Skeletal muscle tissue (tissue), 3 donors: ENCODE measurements at regions not wholly inside any gene's neighbourhood (a gene's known extent, or its start where the extent isn't known, plus 50 kb on each side); places are given as distances from the start of the nearest gene placed in this dataset.

ENCODE experiments used
- H3K27ac ChIP-seq: one replicate; pipeline ENCODE4 v1.7.0; 2013; ENCODE audit warnings: mild to moderate bottlenecking, low read depth, low read length, inconsistent platforms
- H3K27me3 ChIP-seq, 3 donors: one replicate each; pipeline ENCODE4 v1.7.0; 2013; ENCODE audit warnings: low read length in 3 of 3; ENCODE audit not compliant: control insufficient read depth in 3 of 3, insufficient read depth in 3 of 3
- H3K36me3 ChIP-seq, 3 donors: one replicate each; pipeline ENCODE4 v1.7.0; 2013; ENCODE audit warnings: low read length in 3 of 3; ENCODE audit not compliant: control insufficient read depth in 3 of 3, insufficient read depth in 3 of 3
- H3K4me1 ChIP-seq, 3 donors: one replicate each; pipeline ENCODE4 v1.7.0; 2013; ENCODE audit warnings: low read length in 3 of 3, mild to moderate bottlenecking in 3 of 3; ENCODE audit not compliant: control insufficient read depth in 3 of 3, insufficient read depth in 3 of 3
- H3K4me3 ChIP-seq, 3 donors: one replicate each; pipeline ENCODE4 v1.7.0; 2013; ENCODE audit warnings: low read length in 3 of 3
- H3K9ac ChIP-seq, 3 donors: one replicate each; pipeline ENCODE4 v1.7.0; 2013; ENCODE audit warnings: low read length in 3 of 3, mild to moderate bottlenecking in 3 of 3, moderate library complexity in 2 of 3, low read depth in 1 of 3
- H3K9me3 ChIP-seq, 3 donors: one replicate each; pipeline ENCODE4 v1.7.0; 2013; ENCODE audit warnings: low read length in 3 of 3; ENCODE audit not compliant: control insufficient read depth in 3 of 3
- donor health status: Osteomylitis.

GRCh38 chr16:35636480-35637230 is 2177.2 kb downstream of the TP53TG3F start:
- Histone ChIP-seq H3K4me1 (no peaks in the 10 kb centered on the region), H3K9me3 (no peaks in the 10 kb centered on the region), H3K36me3 (no peaks in the 10 kb centered on the region), H3K27ac (no peak overlapping the region), H3K27me3 (no peaks in the 10 kb centered on the region), H3K9ac (no peak overlapping the region), H3K4me3 (no peak overlapping the region)

GRCh38 chr16:35637683-35638082 is 2178.3 kb downstream of the TP53TG3F start:
- no peaks in the 10 kb centered on the region for H3K4me1 ChIP-seq
- no peaks in the 10 kb centered on the region for H3K36me3 ChIP-seq
- no peak overlapping the region for H3K9ac ChIP-seq
- no peaks in the 10 kb centered on the region for H3K9me3 ChIP-seq
- H3K4me3 ChIP-seq, result no peak overlapping the region
- H3K27me3 ChIP-seq, result no peaks in the 10 kb centered on the region
- H3K27ac ChIP-seq, result no peak overlapping the region

GRCh38 chr16:35639233-35640205 is 2180.1 kb downstream of the TP53TG3F start:
- Histone ChIP-seq H3K27me3 (no peaks in the 10 kb centered on the region), H3K9ac (no peak overlapping the region), H3K36me3 (no peaks in the 10 kb centered on the region), H3K9me3 (no peaks in the 10 kb centered on the region), H3K27ac (no peak overlapping the region), H3K4me1 (no peaks in the 10 kb centered on the region), H3K4me3 (no peak overlapping the region)

GRCh38 chr16:35642322-35642835 is 2183.0 kb downstream of the TP53TG3F start:
- no peaks in the 10 kb centered on the region for H3K4me1 ChIP-seq
- no peaks in the 10 kb centered on the region for H3K36me3 ChIP-seq
- no peak overlapping the region for H3K9ac ChIP-seq
- H3K9me3 ChIP-seq, result no peaks in the 10 kb centered on the region
- no peak overlapping the region for H3K27ac ChIP-seq
- H3K4me3 ChIP-seq, result no peak overlapping the region
- no peaks in the 10 kb centered on the region for H3K27me3 ChIP-seq

- Histone ChIP-seq H3K36me3 (no peaks in the 10 kb centered on the region), H3K27ac (no peak overlapping the region), H3K9me3 (no peaks in the 10 kb centered on the region), H3K27me3 (no peaks in the 10 kb centered on the region), H3K4me3 (no peak overlapping the region), H3K4me1 (no peaks in the 10 kb centered on the region), H3K9ac (no peak overlapping the region)
These were observed 2192.4 kb downstream of the TP53TG3F start for GRCh38 chr16:35651841-35652240.

- Histone ChIP-seq H3K9ac (no peak overlapping the region), H3K9me3 (peaks cover 0 to 5% (median 0%) of the 10 kb centered on the region in 3 donors)
These were observed 2204.8 kb downstream of the TP53TG3F start for GRCh38 chr16:35664091-35664693.

GRCh38 chr16:35685085-35685484 is 2225.7 kb downstream of the TP53TG3F start:
- Histone ChIP-seq H3K4me3 (no peak overlapping the region), H3K9ac (no peak overlapping the region), H3K27ac (no peak overlapping the region), H3K36me3 (no peaks in the 10 kb centered on the region), H3K9me3 (no peaks in the 10 kb centered on the region), H3K27me3 (no peaks in the 10 kb centered on the region), H3K4me1 (no peaks in the 10 kb centered on the region)

More at GRCh38 chr16:35664091-35664693, 2204.8 kb downstream of the TP53TG3F start:
- Histone ChIP-seq H3K4me1 (no peaks in the 10 kb centered on the region), H3K36me3 (no peaks in the 10 kb centered on the region), H3K4me3 (peak overlapping the region in 1 of 3 donors; percentile 32), H3K27me3 (no peaks in the 10 kb centered on the region), H3K27ac (no peak overlapping the region)

- Histone ChIP-seq H3K4me3 (no peak overlapping the region), H3K4me1 (no peaks in the 10 kb centered on the region), H3K9me3 (peaks cover 0 to 3% (median 0%) of the 10 kb centered on the region in 3 donors), H3K27ac (no peak overlapping the region), H3K36me3 (no peaks in the 10 kb centered on the region), H3K9ac (no peak overlapping the region), H3K27me3 (no peaks in the 10 kb centered on the region)
These were observed 2227.2 kb downstream of the TP53TG3F start for GRCh38 chr16:35686595-35686994.

- H3K4me1 ChIP-seq, result no peaks in the 10 kb centered on the region
- H3K4me3 ChIP-seq, result no peak overlapping the region
- H3K9ac ChIP-seq, result no peak overlapping the region
- H3K27ac ChIP-seq, result no peak overlapping the region
- H3K27me3 ChIP-seq, result no peaks in the 10 kb centered on the region
- no peaks in the 10 kb centered on the region for H3K36me3 ChIP-seq
- H3K9me3 ChIP-seq, result peaks cover 0 to 3% (median 0%) of the 10 kb centered on the region in 3 donors
These were observed 2227.7 kb downstream of the TP53TG3F start for GRCh38 chr16:35687071-35687470.
